ENCODE measurements at regions not wholly inside any gene's neighbourhood (a gene's known extent, or its start where the extent isn't known, plus 50 kb on each side); places are given as distances from the start of the nearest gene placed in this dataset.

DNA sequence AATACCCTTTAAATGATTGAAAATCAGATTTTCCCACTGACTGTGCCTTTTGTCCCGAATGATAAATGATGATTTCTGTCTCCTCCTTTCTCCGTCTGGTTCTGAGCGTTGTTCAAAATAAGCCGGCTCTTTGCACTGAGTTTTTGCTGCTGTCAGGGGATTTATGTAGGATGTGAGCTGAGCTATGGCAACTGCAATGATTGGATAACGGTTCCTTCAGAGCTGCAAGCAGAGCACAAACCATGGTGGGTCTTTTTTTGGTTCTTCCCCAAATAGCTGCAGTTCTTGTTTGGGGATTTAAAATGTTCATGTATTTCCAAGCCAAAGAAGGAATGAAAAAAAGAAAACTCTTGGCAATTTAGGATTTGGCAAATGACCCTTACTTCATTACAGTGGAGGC lies 124.5 kb upstream of the CASK start:
- WGBS, 2 donors: 88 to 89% methylated on average over 5 of the region's 5 CpGs
- ATAC-seq (no peak), DNase-seq (no peak)
- intact Hi-C loops (cut with DNase I): no loop called here
- no peaks in the 10 kb centered on the region for H3K27me3 ChIP-seq
- no peak for TF ChIP-seq POLR2A (IDR thresholded peaks at IDR 0.05)
- TF ChIP-seq, protein P1, sequence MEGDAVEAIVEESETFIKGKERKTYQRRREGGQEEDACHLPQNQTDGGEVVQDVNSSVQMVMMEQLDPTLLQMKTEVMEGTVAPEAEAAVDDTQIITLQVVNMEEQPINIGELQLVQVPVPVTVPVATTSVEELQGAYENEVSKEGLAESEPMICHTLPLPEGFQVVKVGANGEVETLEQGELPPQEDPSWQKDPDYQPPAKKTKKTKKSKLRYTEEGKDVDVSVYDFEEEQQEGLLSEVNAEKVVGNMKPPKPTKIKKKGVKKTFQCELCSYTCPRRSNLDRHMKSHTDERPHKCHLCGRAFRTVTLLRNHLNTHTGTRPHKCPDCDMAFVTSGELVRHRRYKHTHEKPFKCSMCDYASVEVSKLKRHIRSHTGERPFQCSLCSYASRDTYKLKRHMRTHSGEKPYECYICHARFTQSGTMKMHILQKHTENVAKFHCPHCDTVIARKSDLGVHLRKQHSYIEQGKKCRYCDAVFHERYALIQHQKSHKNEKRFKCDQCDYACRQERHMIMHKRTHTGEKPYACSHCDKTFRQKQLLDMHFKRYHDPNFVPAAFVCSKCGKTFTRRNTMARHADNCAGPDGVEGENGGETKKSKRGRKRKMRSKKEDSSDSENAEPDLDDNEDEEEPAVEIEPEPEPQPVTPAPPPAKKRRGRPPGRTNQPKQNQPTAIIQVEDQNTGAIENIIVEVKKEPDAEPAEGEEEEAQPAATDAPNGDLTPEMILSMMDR (IDR thresholded peaks at IDR 0.05): no peak
- no peaks in the 10 kb centered on the region for H3K4me1 ChIP-seq
- no peaks in the 10 kb centered on the region for H3K9me3 ChIP-seq
- no peak overlapping the region for H3K27ac ChIP-seq
- no peaks in the 10 kb centered on the region for H3K36me3 ChIP-seq (replicated peaks in 1 of 2; ENCODE audit: insufficient read depth in 1 of 2, low read depth in 2 of 2)
- no peak overlapping the region for H3K4me3 ChIP-seq

DNA sequence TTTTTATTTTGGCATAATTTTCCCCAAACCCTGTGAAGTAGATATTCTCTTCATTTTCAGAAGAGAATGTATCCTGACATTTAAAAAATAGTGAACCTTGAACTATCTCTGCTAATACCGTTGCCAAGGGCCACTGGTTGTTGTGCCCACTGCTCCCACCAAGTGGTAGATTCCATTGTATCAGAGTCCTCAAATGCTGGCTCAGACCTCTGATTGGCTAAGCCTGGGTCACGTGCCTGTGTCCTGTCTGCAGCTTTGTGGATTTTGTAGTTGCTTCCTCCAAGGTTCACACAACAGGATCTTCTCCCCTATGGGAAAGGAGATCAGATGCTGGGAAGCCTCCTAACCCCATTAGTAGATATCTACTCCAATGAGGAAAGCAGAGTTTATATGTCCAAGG lies 104.8 kb upstream of the CASK start:
- WGBS, 2 donors: 40% methylated on average over 2 of the region's 2 CpGs; no CpG with 5 or more reads in 1 of the 2 donors
- H3K27ac ChIP-seq: peak overlapping the region in 1 of 4 donors; percentile 60
- DNase-seq (peak; percentile 13 to 52 (median 25)), ATAC-seq (peak; percentile 52)
- no peaks in the 10 kb centered on the region for H3K27me3 ChIP-seq
- H3K9me3 ChIP-seq: no peaks in the 10 kb centered on the region
- peaks cover 28% of the 10 kb centered on the region for H3K4me1 ChIP-seq
- H3K4me3 ChIP-seq: no peak overlapping the region
- H3K36me3 ChIP-seq (replicated peaks in 1 of 2; ENCODE audit: insufficient read depth in 1 of 2, low read depth in 2 of 2): no peaks in the 10 kb centered on the region
- TF ChIP-seq POLR2A (IDR thresholded peaks at IDR 0.05): no peak
- TF ChIP-seq, protein P1 (IDR thresholded peaks at IDR 0.05): no peak
- intact Hi-C loops (cut with DNase I): no loop called here

DNA sequence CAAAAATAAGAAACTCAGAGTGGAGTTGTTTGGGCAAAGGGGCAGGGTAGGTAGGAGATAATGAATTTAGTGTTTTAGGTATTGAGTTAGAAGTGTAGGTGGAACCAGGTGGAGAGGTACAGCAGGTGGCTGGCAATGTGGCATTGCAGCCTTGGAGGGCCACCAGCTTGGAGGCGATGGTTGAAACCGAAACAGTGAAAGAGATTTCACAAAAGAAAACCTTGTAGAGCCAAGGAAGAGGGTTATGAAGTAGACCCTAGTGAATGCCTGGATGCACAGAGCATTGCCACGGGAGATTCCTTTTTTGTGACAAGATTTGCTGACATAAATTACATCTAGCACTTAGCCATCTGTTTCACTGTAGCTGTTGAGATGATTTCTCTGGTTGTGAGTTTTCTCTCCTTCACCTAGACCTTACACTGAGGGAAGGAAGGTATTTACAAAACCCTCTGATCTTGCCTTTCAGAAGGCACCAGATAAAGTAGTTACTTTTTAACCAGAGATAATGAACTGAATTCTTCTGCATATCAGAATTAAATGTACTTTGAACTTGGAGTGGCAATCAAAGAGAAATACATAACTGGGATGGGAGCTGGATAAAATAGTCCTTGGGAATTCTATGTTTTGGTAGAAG lies 104.1 kb upstream of the CASK start:
- Histone ChIP-seq H3K27ac (peak overlapping the region in 3 of 4 donors; percentile 4 to 60 (median 53)), H3K4me1 (peaks cover 28% of the 10 kb centered on the region)
- WGBS, 2 donors: 8 to 23% methylated on average over 3 of the region's 3 CpGs

DNA sequence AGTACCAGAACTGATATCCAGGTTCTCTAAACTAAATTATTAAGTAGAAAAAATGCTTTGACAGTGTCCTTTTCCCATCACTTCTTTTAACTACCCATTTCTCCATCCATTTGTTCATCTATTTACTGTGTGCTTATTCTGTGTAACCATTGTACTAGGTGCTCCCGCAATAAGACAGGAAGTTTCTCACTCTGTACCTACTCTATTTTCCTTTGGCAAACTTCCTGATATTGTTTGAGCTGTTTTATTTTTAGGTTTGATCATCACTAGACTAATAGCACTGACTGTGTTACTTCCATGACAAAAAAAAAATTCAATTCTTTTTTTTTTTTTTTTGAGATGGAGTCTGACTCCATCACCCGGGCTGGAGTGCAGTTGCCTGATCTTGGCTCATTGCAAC lies 102.5 kb upstream of the CASK start:
- ATAC-seq (no peak), DNase-seq (no peak)
- TF ChIP-seq, protein P1 (IDR thresholded peaks at IDR 0.05): no peak
- TF ChIP-seq POLR2A (IDR thresholded peaks at IDR 0.05): no peak
- no peak overlapping the region for H3K4me3 ChIP-seq
- H3K9me3 ChIP-seq: no peaks in the 10 kb centered on the region
- H3K27ac ChIP-seq: no peak overlapping the region
- no peaks in the 10 kb centered on the region for H3K27me3 ChIP-seq
- intact Hi-C loops (cut with DNase I): no loop called here
- H3K4me1 ChIP-seq: peaks cover 28% of the 10 kb centered on the region
- WGBS, 2 donors: 65 to 67% methylated on average over 2 of the region's 2 CpGs
- H3K36me3 ChIP-seq (replicated peaks in 1 of 2; ENCODE audit: insufficient read depth in 1 of 2, low read depth in 2 of 2): no peaks in the 10 kb centered on the region

More for the DNA sequence above, 104.1 kb upstream of the CASK start:
- Histone ChIP-seq H3K36me3 (replicated peaks in 1 of 2; ENCODE audit: insufficient read depth in 1 of 2, low read depth in 2 of 2) (no peaks in the 10 kb centered on the region), H3K9me3 (no peaks in the 10 kb centered on the region), H3K27me3 (no peaks in the 10 kb centered on the region), H3K4me3 (no peak overlapping the region)
- DNase-seq (peak in 2 of 4 donors; percentile 10 to 33), ATAC-seq (peak; percentile 68)
- peak in 2 of 3 donors; percentile 11 to 21 for TF ChIP-seq POLR2A (IDR thresholded peaks at IDR 0.05)
- TF ChIP-seq, protein P1 (IDR thresholded peaks at IDR 0.05): no peak
- intact Hi-C loops (cut with DNase I): no loop called here

DNA sequence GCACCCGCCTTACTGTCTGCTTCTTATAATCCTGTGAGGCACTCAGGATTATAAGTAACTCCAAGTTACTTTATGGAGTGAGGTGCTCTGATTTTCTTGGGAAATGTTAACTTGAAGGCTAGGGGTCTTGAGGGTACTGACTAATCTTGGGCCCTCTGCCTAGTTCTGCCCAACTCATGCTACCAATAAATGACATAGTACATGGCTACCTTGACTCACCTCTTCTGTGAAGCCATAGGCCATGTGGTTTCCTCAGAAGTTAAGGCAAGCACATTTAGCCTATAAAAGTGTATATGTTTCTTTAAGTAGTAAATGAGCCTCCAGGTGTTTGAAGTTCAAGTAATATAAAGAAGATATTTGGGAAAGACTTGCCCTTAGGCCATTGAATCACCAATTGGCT lies 99.8 kb upstream of the CASK start:
- intact Hi-C loops (cut with DNase I): no loop called here
- 82 to 100% methylated on average over 1 of the region's 1 CpG for WGBS, 2 donors
- no peak overlapping the region for H3K4me3 ChIP-seq
- no peaks in the 10 kb centered on the region for H3K27me3 ChIP-seq
- H3K9me3 ChIP-seq: no peaks in the 10 kb centered on the region
- TF ChIP-seq POLR2A (IDR thresholded peaks at IDR 0.05): no peak
- TF ChIP-seq, protein P1 (IDR thresholded peaks at IDR 0.05): no peak
- ATAC-seq: no peak
- no peak for DNase-seq
- H3K4me1 ChIP-seq: peaks cover 17% of the 10 kb centered on the region
- H3K36me3 ChIP-seq (replicated peaks in 1 of 2; ENCODE audit: insufficient read depth in 1 of 2, low read depth in 2 of 2): no peaks in the 10 kb centered on the region
- no peak overlapping the region for H3K27ac ChIP-seq
